22Rv1 (cell line): ENCODE measurements at regions not wholly inside any gene's neighbourhood (a gene's known extent, or its start where the extent isn't known, plus 50 kb on each side); places are given as distances from the start of the nearest gene placed in this dataset.

Experiments used
- CTCF ChIP-seq: fragments of 450-650 bp; IDR thresholded peaks from 2 replicates; pipeline ENCODE4 v1.5.1; 2017; ENCODE audit warnings: mild to moderate bottlenecking
- ZFX ChIP-seq: fragments of 450-650 bp; IDR thresholded peaks from 2 replicates; pipeline ENCODE4 v1.6.1; 2017; ENCODE audit warnings: antibody characterized with exemption, borderline replicate concordance

GRCh38 chr12:83904175-83904574 lies 1008.4 kb downstream of the SLC6A15 start:
- TF ChIP-seq CTCF: no peak
- TF ChIP-seq ZFX: no peak
